ENCODE measurements at regions not wholly inside any gene's neighbourhood (a gene's known extent, or its start where the extent isn't known, plus 50 kb on each side); places are given as distances from the start of the nearest gene placed in this dataset.
"Not testable (repeated sequence)": the region's sequence is repeated elsewhere in the genome, so short reads cannot be mapped to it uniquely, and the experiment has no call there.

GRCh38 chr6:91087908-91088307 lies 501.0 kb upstream of the MAP3K7 start:
- no peak for DNase-seq

GRCh38 chr6:91083211-91083610 lies 496.3 kb upstream of the MAP3K7 start:
- DNase-seq = no peak

GRCh38 chr6:91082311-91082832 lies 495.5 kb upstream of the MAP3K7 start:
- DNase-seq = peak; percentile 20

DNA sequence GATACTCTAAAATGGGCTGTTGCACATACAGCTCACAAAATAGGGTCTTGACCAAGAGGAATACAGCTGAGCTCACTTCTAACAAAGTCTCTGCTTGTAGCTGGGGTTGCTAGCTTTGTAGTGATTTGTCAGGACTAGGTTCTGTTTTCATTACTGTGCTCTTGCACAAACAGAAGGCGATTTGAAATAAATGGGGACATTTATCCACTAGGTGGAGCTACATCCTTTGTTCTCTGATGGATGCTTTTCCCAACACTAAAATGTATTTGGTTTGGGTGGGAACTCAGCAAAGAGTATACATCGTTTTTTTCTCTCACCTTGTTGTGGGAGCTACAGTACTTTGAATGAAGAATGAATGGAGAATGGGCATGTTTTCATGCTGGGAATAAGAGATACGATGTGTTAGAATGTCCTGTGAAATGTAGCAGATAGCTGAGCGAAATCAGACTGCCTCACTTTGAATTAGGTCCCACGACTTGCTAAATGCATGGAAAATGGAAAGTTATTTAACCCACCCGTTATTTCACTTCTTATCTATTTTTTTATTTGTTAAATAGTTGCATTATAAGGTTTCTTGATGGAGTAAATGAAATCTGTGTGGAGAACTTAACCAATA lies 494.7 kb upstream of the MAP3K7 start:
- DNase-seq = peak; percentile 79

GRCh38 chr6:91080871-91081270 lies 494.0 kb upstream of the MAP3K7 start:
- no peak for DNase-seq

- DNase-seq = no peak
Observed at GRCh38 chr6:91079969-91080368, 493.1 kb upstream of the MAP3K7 start.

GRCh38 chr6:91075244-91075976 lies 488.5 kb upstream of the MAP3K7 start:
- no peak for DNase-seq

- no peak for DNase-seq
Observed at GRCh38 chr6:91063362-91063761, 476.5 kb upstream of the MAP3K7 start.

GRCh38 chr6:91057689-91058088 lies 470.8 kb upstream of the MAP3K7 start:
- no peak for DNase-seq

DNA sequence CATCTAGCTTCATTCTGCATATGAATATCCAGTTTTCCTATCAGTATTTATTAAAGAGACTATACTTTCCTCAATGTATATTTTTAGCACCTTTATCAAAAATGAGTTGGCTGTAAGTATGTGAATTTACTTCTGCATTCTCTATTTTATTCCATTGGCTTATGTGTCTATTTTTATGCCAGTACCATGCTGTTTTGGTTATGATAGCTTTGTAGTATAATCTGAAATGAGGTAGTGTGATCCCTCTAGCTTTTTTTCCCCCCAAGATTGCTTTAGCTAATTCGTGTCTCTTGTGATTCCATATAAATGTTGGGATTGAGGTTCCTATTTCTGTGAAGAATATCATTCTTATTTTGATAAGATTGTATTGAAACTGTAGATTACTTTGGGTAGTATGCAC lies 469.1 kb upstream of the MAP3K7 start:
- no peak for DNase-seq

GRCh38 chr6:91052473-91053450 lies 465.9 kb upstream of the MAP3K7 start:
- DNase-seq = not testable (repeated sequence)

DNA sequence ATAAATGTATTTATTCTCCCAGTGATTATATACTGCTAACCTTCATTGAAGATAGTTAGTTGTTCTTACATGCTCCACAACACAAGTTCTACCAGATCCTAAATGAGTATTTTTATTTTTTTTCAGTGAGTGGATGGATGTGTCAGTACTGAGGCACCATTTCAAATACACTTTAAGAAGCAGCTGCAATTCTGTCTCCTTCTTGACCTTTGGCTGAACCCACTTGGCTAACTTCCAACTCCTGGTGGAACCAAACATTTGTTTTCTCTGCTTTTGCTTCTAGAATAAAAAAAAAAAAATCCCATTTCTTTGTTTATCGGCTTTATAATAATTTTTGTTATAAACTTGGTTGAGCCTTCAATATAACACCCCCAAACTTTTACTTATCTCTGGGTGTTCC lies 458.3 kb upstream of the MAP3K7 start:
- DNase-seq = no peak

- no peak for DNase-seq
Observed at GRCh38 chr6:91043751-91044150, 456.9 kb upstream of the MAP3K7 start.

- no peak for DNase-seq
Observed at GRCh38 chr6:91042656-91043055, 455.8 kb upstream of the MAP3K7 start.

GRCh38 chr6:91033964-91034363 lies 447.1 kb upstream of the MAP3K7 start:
- no peak for DNase-seq

DNA sequence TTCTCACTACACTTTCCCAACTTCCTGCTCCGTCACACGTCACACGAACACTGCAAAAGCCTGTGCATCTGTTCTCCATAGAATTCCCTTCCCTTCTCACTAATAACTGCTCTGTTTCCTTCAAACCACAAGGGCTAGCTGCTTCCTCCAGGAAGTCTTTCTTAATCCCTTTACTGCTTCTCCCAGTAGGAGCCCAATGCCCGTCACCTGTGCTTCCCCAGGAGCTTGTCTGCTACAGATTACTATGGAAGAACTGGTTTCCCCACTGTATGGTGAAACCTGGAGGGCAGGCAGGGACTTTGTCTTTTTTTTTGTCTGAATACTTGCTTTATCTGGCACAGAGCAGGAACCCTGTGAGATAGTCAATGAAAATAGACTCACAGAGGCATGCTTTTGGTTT lies 444.7 kb upstream of the MAP3K7 start:
- no peak for DNase-seq

- DNase-seq = peak; percentile 9
Observed at GRCh38 chr6:91029211-91029610, 442.3 kb upstream of the MAP3K7 start.

DNA sequence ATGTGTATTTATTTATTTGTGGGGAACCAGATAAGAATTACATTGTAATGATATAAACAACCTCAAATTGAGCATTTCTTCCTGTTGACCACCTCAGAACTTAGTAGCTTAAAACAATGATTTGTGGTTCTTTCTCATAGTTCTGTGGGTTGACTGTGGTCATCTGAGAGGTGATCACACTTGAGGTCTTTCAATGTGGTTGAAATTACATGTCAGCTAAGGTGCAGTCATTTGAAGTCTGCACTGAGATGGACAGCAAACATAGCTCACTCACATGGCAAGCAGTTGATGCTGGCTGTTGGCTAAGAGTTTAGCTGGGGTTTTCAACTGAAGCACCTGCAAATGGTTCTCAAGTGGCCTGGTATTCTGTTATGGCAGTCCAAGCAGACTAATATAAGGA lies 436.7 kb upstream of the MAP3K7 start:
- no peak for DNase-seq

DNA sequence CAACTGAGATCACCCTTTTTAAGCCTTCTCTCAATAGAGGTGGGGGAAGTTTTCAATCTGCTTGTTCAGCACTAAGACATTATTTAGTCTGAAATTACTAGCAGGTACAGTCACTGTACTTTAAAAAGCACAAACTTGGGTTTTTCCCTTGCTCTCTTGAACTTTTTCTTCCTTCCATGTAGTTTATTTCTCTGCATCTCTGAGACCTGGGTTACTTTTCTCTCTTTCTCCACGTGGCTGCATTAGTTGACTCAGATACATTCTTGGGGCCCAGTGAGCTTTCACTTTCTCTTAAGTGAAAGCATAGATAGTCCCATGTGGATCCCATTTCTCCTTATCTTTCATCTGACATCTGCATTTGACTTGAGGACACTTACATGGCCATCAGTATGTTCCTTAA lies 433.9 kb upstream of the MAP3K7 start:
- peak; percentile 82 for DNase-seq

DNA sequence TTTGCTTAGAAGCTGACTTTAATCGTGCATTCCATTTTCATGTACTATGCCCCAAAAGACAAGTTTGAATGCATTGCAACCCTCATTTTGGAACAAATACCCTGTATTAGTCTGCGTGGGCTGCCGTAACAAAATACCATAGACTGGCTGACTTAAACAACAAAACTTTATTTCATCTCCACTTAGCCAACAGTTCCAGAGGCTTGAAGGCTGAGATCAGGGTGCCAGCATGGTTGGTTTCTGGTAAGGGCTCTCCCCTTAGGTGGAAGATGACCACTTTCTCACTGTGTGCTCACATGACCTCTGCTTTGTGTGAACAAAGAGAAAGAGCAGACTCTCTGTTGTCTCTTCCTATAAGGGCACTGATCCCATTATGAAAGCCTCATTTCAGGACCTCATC lies 431.7 kb upstream of the MAP3K7 start:
- DNase-seq = no peak

GRCh38 chr6:91013511-91013910 lies 426.6 kb upstream of the MAP3K7 start:
- DNase-seq = no peak

DNA sequence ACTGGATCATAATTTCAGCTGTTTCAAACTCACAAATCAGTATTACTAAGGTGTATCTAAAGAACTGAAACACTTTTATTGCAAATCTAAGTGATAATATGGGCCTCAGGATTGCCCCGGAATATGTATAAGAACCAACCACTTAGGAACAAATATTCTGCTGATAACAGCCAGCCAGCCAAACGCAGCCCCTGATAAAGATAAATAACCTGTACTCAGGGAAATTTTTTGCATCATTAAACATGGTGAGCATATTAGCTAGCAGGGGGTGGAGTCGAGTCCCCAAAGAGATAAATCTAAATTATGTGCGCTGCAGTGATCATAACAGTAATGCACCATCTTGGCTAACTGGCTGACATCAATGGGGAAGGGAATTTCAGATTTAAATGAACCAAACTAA lies 410.2 kb upstream of the MAP3K7 start:
- no peak for DNase-seq

- no peak for DNase-seq
Observed at GRCh38 chr6:90993770-90994169, 406.9 kb upstream of the MAP3K7 start.
